Neural cell (in vitro differentiated cells): ENCODE measurements at regions not wholly inside any gene's neighbourhood (a gene's known extent, or its start where the extent isn't known, plus 50 kb on each side); places are given as distances from the start of the nearest gene placed in this dataset.

Experiments
- H2AFZ ChIP-seq: fragments of 200-600, 300-800 bp; sonication (generic), shearing (Covaris generic); 2 replicates; pipeline ENCODE4 v1.6.0; 2014; ENCODE audit warnings: low read depth, mild to moderate bottlenecking, antibody characterized with exemption, low read length, moderate library complexity
- H3F3A ChIP-seq: fragments of 200-600 bp; shearing (Covaris generic); 2 replicates; pipeline ENCODE4 v1.6.1; 2016; ENCODE audit warnings: mild to moderate bottlenecking, moderate library complexity, mixed read lengths, antibody characterized with exemption, low read length; ENCODE audit not compliant: insufficient read depth, poor library complexity, severe bottlenecking
- H3K27ac ChIP-seq: fragments of 200-600, 300-800 bp; sonication (generic), shearing (Covaris generic); 2 replicates; pipeline ENCODE4 v1.5.1; 2014; ENCODE audit warnings: mild to moderate bottlenecking, low read length, moderate library complexity
- H3K27me3 ChIP-seq: fragments of 300-800, 200-600 bp; sonication (generic), shearing (Covaris generic); 2 replicates; pipeline ENCODE4 v1.6.0; 2014; ENCODE audit warnings: mild to moderate bottlenecking, low read depth, low read length, moderate library complexity; ENCODE audit not compliant: insufficient read depth
- H3K36me3 ChIP-seq: fragments of 300-800, 200-600 bp; sonication (generic), shearing (Covaris generic); 2 replicates; pipeline ENCODE4 v1.5.1; 2014; ENCODE audit warnings: mild to moderate bottlenecking, antibody characterized with exemption, low read length, moderate library complexity; ENCODE audit not compliant: insufficient read depth
- H3K4me2 ChIP-seq: fragments of 300-800, 200-600 bp; sonication (generic), shearing (Covaris generic); 2 replicates; pipeline ENCODE4 v1.6.0; 2014; ENCODE audit warnings: mild to moderate bottlenecking, low read length
- H3K4me3 ChIP-seq: fragments of 300-800, 200-600 bp; sonication (generic), shearing (Covaris generic); 2 replicates; pipeline ENCODE4 v1.5.1; 2014; ENCODE audit warnings: mild to moderate bottlenecking, low read length, moderate library complexity
- H3K79me2 ChIP-seq: fragments of 200-600 bp; shearing (Covaris generic); replicated peaks from 2 replicates; pipeline ENCODE4 v1.6.0; 2014; ENCODE audit warnings: mild to moderate bottlenecking, low read length, moderate library complexity; ENCODE audit not compliant: insufficient read depth
- H3K9ac ChIP-seq: fragments of 300-800, 200-600 bp; sonication (generic), shearing (Covaris generic); 2 replicates; pipeline ENCODE4 v1.6.1; 2016; ENCODE audit warnings: mild to moderate bottlenecking, low read length, mixed read lengths
- H3K9me2 ChIP-seq: fragments of 200-600 bp; shearing (Covaris generic); 2 replicates; pipeline ENCODE4 v1.6.1; 2016; ENCODE audit warnings: mild to moderate bottlenecking, low read length, mixed read lengths; ENCODE audit not compliant: insufficient read depth
- H3K9me3 ChIP-seq: fragments of 200-600, 300-800 bp; sonication (generic), shearing (Covaris generic); 2 replicates; pipeline ENCODE4 v1.6.1; 2016; ENCODE audit warnings: mild to moderate bottlenecking, mixed run types, low read length, moderate library complexity, mixed read lengths
- H4K20me1 ChIP-seq: fragments of 200-600 bp; shearing (Covaris generic); 2 replicates; pipeline ENCODE4 v1.6.1; 2016; ENCODE audit warnings: mild to moderate bottlenecking, mixed run types; ENCODE audit not compliant: insufficient read depth
- EP300 ChIP-seq: fragments of 450-650 bp; conservative IDR thresholded peaks from 2 replicates; pipeline ENCODE4 v1.6.1; 2014; ENCODE audit warnings: antibody characterized with exemption, mild to moderate bottlenecking, moderate library complexity; ENCODE audit not compliant: poor library complexity, severe bottlenecking
- EZH2 ChIP-seq: fragments of 200-600, 300-800 bp; shearing (Covaris generic), sonication (generic); IDR thresholded peaks from 2 replicates; pipeline ENCODE4 v1.6.1; 2014; ENCODE audit warnings: antibody characterized with exemption, low read length, borderline replicate concordance, mild to moderate bottlenecking; ENCODE audit not compliant: insufficient read depth, poor library complexity, severe bottlenecking
- MXI1 ChIP-seq: fragments of 450-650 bp; conservative IDR thresholded peaks from 2 replicates; pipeline ENCODE4 v1.6.1; 2014; ENCODE audit warnings: antibody characterized with exemption, mild to moderate bottlenecking; ENCODE audit not compliant: poor library complexity, severe bottlenecking
- POLR2AphosphoS5 ChIP-seq: IDR thresholded peaks from 2 replicates; pipeline ENCODE4 v1.6.1; 2012
- RAD21 ChIP-seq: fragments of 450-650 bp; conservative IDR thresholded peaks from 2 replicates; pipeline ENCODE4 v1.6.1; 2014; ENCODE audit warnings: antibody characterized with exemption, mild to moderate bottlenecking, moderate library complexity
- SMC3 ChIP-seq: fragments of 450-650 bp; conservative IDR thresholded peaks from 2 replicates; pipeline ENCODE4 v1.6.1; 2014; ENCODE audit warnings: antibody characterized with exemption, mild to moderate bottlenecking, moderate library complexity; ENCODE audit not compliant: poor library complexity
- TAF1 ChIP-seq: IDR thresholded peaks from 2 replicates; pipeline ENCODE4 v1.6.1; 2012; ENCODE audit warnings: low read depth
- TF ChIP-seq, protein P1 (sequence below): IDR thresholded peaks from 2 replicates; pipeline ENCODE4 v1.6.1; 2012; ENCODE audit warnings: borderline replicate concordance
- TF ChIP-seq, protein P2 (sequence below): fragments of 450-650 bp; IDR thresholded peaks from 2 replicates; pipeline ENCODE4 v1.5.1; 2014; ENCODE audit warnings: antibody characterized with exemption, mild to moderate bottlenecking, moderate library complexity; ENCODE audit not compliant: poor library complexity, severe bottlenecking

- Histone ChIP-seq H3K9ac (no peak overlapping the region), H3K79me2 (no peaks in the 10 kb centered on the region), H3K4me2 (no peak overlapping the region), H2AFZ (no peak overlapping the region), H4K20me1 (no peaks in the 10 kb centered on the region), H3F3A (no peaks in the 10 kb centered on the region), H3K9me3 (no peaks in the 10 kb centered on the region), H3K4me3 (no peak overlapping the region), H3K36me3 (no peaks in the 10 kb centered on the region), H3K27me3 (no peaks in the 10 kb centered on the region), H3K9me2 (no peaks in the 10 kb centered on the region), H3K27ac (no peak overlapping the region)
- TF ChIP-seq TAF1 (no peak), POLR2AphosphoS5 (no peak)
Measured at GRCh38 chr13:87998081-87998480, 326.9 kb downstream of the SLITRK5 start.

DNA sequence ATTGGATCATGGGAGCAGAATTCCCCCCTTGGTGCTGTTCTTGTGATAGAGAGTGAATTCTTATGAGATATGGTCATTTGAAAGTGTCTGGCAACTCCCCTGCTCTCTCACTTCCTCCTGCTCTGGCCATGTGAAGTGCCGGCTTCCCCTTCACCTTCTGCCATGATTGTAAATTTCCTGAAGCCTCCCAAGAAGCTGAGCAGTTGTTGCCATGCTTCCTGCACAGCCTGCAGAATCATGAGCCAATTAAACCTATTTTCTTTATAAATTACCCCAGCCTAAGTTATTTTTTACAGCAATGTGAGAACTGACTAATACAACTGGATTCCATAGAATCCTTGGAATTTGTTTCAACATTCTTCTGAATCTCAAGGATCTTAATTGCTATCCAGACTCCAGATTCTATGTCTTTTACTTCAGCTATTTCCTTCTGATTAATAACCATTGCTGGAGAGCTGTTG is 328.1 kb downstream of the SLITRK5 start:
- H3K27ac ChIP-seq: no peak overlapping the region
- H3K79me2 ChIP-seq: no peaks in the 10 kb centered on the region
- no peaks in the 10 kb centered on the region for H4K20me1 ChIP-seq
- TF ChIP-seq EZH2: no peak
- TF ChIP-seq RAD21: no peak
- TF ChIP-seq EP300: no peak
- TF ChIP-seq TAF1: no peak
- TF ChIP-seq, protein P1, sequence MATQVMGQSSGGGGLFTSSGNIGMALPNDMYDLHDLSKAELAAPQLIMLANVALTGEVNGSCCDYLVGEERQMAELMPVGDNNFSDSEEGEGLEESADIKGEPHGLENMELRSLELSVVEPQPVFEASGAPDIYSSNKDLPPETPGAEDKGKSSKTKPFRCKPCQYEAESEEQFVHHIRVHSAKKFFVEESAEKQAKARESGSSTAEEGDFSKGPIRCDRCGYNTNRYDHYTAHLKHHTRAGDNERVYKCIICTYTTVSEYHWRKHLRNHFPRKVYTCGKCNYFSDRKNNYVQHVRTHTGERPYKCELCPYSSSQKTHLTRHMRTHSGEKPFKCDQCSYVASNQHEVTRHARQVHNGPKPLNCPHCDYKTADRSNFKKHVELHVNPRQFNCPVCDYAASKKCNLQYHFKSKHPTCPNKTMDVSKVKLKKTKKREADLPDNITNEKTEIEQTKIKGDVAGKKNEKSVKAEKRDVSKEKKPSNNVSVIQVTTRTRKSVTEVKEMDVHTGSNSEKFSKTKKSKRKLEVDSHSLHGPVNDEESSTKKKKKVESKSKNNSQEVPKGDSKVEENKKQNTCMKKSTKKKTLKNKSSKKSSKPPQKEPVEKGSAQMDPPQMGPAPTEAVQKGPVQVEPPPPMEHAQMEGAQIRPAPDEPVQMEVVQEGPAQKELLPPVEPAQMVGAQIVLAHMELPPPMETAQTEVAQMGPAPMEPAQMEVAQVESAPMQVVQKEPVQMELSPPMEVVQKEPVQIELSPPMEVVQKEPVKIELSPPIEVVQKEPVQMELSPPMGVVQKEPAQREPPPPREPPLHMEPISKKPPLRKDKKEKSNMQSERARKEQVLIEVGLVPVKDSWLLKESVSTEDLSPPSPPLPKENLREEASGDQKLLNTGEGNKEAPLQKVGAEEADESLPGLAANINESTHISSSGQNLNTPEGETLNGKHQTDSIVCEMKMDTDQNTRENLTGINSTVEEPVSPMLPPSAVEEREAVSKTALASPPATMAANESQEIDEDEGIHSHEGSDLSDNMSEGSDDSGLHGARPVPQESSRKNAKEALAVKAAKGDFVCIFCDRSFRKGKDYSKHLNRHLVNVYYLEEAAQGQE: no peak
- no peak for TF ChIP-seq MXI1
- TF ChIP-seq POLR2AphosphoS5: no peak
- TF ChIP-seq, protein P2, sequence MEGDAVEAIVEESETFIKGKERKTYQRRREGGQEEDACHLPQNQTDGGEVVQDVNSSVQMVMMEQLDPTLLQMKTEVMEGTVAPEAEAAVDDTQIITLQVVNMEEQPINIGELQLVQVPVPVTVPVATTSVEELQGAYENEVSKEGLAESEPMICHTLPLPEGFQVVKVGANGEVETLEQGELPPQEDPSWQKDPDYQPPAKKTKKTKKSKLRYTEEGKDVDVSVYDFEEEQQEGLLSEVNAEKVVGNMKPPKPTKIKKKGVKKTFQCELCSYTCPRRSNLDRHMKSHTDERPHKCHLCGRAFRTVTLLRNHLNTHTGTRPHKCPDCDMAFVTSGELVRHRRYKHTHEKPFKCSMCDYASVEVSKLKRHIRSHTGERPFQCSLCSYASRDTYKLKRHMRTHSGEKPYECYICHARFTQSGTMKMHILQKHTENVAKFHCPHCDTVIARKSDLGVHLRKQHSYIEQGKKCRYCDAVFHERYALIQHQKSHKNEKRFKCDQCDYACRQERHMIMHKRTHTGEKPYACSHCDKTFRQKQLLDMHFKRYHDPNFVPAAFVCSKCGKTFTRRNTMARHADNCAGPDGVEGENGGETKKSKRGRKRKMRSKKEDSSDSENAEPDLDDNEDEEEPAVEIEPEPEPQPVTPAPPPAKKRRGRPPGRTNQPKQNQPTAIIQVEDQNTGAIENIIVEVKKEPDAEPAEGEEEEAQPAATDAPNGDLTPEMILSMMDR: no peak
- no peak overlapping the region for H2AFZ ChIP-seq
- H3K4me3 ChIP-seq: no peak overlapping the region
- no peaks in the 10 kb centered on the region for H3K36me3 ChIP-seq
- H3K9me3 ChIP-seq: no peaks in the 10 kb centered on the region
- no peaks in the 10 kb centered on the region for H3F3A ChIP-seq
- no peak overlapping the region for H3K4me2 ChIP-seq
- H3K27me3 ChIP-seq: no peaks in the 10 kb centered on the region
- no peak overlapping the region for H3K9ac ChIP-seq
- no peaks in the 10 kb centered on the region for H3K9me2 ChIP-seq

- Histone ChIP-seq H3K79me2 (no peaks in the 10 kb centered on the region), H3K36me3 (no peaks in the 10 kb centered on the region), H3K9me3 (no peaks in the 10 kb centered on the region), H2AFZ (no peak overlapping the region), H3K4me3 (no peak overlapping the region), H3K4me2 (no peak overlapping the region), H3F3A (no peaks in the 10 kb centered on the region), H3K27me3 (no peaks in the 10 kb centered on the region), H4K20me1 (no peaks in the 10 kb centered on the region), H3K9ac (no peak overlapping the region), H3K27ac (no peak overlapping the region), H3K9me2 (no peaks in the 10 kb centered on the region)
- TF ChIP-seq POLR2AphosphoS5: no peak
- TF ChIP-seq, protein P2: no peak
- TF ChIP-seq EZH2: no peak
- no peak for TF ChIP-seq TAF1
- no peak for TF ChIP-seq SMC3
- no peak for TF ChIP-seq MXI1
- no peak for TF ChIP-seq EP300
- TF ChIP-seq RAD21: no peak
- TF ChIP-seq, protein P1: no peak
Measured at GRCh38 chr13:87999788-88000187, 328.6 kb downstream of the SLITRK5 start.
